Globus pallidus (tissue), 1 donor: ENCODE measurements at regions not wholly inside any gene's neighbourhood (a gene's known extent, or its start where the extent isn't known, plus 50 kb on each side); places are given as distances from the start of the nearest gene placed in this dataset.
"Not testable (repeated sequence)": the region's sequence is repeated elsewhere in the genome, so short reads cannot be mapped to it uniquely, and the experiment has no call there.

Experiments
- DNase-seq: peaks from one replicate; pipeline ENCODE4 v3.0.0-alpha.2; 2015; ENCODE audit warnings: low spot score

GRCh38 chr10:118465300-118465874 is 123.3 kb upstream of the FAM204A start:
- DNase-seq: no peak

- DNase-seq: no peak
Observed at GRCh38 chr10:118463740-118464139, 121.6 kb upstream of the FAM204A start.

GRCh38 chr10:118462401-118462800 is 120.3 kb upstream of the FAM204A start:
- DNase-seq: no peak

GRCh38 chr10:118459642-118460193 is 117.6 kb upstream of the FAM204A start:
- DNase-seq: peak; percentile 55

- DNase-seq: no peak
Observed at GRCh38 chr10:118458957-118459641, 117.0 kb upstream of the FAM204A start.

- DNase-seq: no peak
Observed at GRCh38 chr10:118457824-118458428, 115.8 kb upstream of the FAM204A start.

- no peak for DNase-seq
Observed at GRCh38 chr10:118455181-118455695, 113.1 kb upstream of the FAM204A start.

- no peak for DNase-seq
Observed at GRCh38 chr10:118454211-118454610, 112.1 kb upstream of the FAM204A start.

- no peak for DNase-seq
Observed at GRCh38 chr10:118452098-118452497, 110.0 kb upstream of the FAM204A start.

- no peak for DNase-seq
Observed at GRCh38 chr10:118449521-118449920, 107.4 kb upstream of the FAM204A start.

- no peak for DNase-seq
Observed at GRCh38 chr10:118448744-118449143, 106.6 kb upstream of the FAM204A start.

- peak; percentile 21 for DNase-seq
Observed at GRCh38 chr10:118447478-118448270, 105.5 kb upstream of the FAM204A start.

GRCh38 chr10:118445535-118445934 is 103.4 kb upstream of the FAM204A start:
- DNase-seq: no peak

GRCh38 chr10:118444069-118444468 is 101.9 kb upstream of the FAM204A start:
- DNase-seq: no peak

- no peak for DNase-seq
Observed at GRCh38 chr10:118442032-118442431, 99.9 kb upstream of the FAM204A start.

GRCh38 chr10:118439824-118440223 is 97.7 kb upstream of the FAM204A start:
- DNase-seq: no peak

GRCh38 chr10:118436742-118437141 is 94.6 kb upstream of the FAM204A start:
- no peak for DNase-seq

- DNase-seq: no peak
Observed at GRCh38 chr10:118430190-118430589, 88.1 kb upstream of the FAM204A start.

GRCh38 chr10:118423800-118424442 is 81.8 kb upstream of the FAM204A start:
- DNase-seq: peak; percentile 38

GRCh38 chr10:118422241-118422640 is 80.1 kb upstream of the FAM204A start:
- DNase-seq: no peak

GRCh38 chr10:118420049-118420448 is 77.9 kb upstream of the FAM204A start:
- DNase-seq: not testable (repeated sequence)

- DNase-seq: no peak
Observed at GRCh38 chr10:118412932-118413331, 70.8 kb upstream of the FAM204A start.
